ENCODE measurements at regions not wholly inside any gene's neighbourhood (a gene's known extent, or its start where the extent isn't known, plus 50 kb on each side); places are given as distances from the start of the nearest gene placed in this dataset.
"Not testable (repeated sequence)": the region's sequence is repeated elsewhere in the genome, so short reads cannot be mapped to it uniquely, and the experiment has no call there.

DNA sequence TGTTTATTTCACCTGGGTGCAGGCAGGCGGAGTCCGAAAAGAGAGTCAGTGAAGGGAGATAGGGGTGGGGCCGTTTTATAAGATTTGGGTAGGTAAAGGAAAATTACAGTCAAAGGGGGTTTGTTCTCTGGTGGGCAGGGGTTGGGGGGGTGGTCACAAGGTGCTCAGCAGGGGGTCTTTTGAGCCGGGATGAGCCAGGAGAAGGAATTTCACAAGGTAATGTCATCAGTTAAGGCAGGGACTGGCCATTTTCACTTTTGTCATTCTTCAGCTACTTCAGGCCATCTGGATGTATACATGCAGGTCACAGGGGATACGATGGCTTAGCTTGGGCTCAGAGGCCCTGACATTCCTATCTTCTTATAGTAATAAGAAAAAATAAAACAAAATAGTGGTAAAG lies 220.3 kb upstream of the ZNF608 start:
- not testable (repeated sequence) for H3K27me3 ChIP-seq (ENCODE audit: control insufficient read depth in 3 of 3, insufficient read depth in 3 of 3, low read length in 3 of 3); H3K9me3 ChIP-seq (ENCODE audit: control insufficient read depth in 3 of 3, low read length in 3 of 3); H3K27ac ChIP-seq (ENCODE audit: low read depth, low read length); H3K9ac ChIP-seq (ENCODE audit: low read depth in 1 of 3, low read length in 3 of 3); H3K4me1 ChIP-seq (ENCODE audit: control insufficient read depth in 3 of 3, insufficient read depth in 3 of 3, low read length in 3 of 3); H3K4me3 ChIP-seq (ENCODE audit: low read length in 3 of 3); H3K36me3 ChIP-seq (ENCODE audit: control insufficient read depth in 3 of 3, insufficient read depth in 3 of 3, low read length in 3 of 3)

DNA sequence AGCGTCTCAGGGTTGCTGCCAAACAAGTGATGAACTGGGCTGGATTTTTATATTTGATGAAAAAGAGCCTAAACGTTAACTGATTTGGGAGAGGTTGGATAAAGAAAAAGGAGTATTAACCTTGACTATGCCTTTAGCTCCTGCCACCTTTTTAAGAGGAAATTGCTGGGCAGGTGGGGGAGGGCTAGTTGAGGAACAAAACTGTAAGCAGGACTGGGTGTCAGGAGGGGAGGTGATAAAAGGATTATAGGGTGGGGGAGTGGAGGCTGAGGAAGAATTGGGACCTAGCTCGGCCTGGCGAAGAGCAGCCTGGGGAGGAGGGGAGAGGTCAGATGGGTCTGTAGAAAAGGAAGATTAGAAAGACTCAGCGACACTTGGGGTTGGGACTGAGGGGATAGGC lies 223.9 kb upstream of the ZNF608 start:
- H3K27ac ChIP-seq (ENCODE audit: low read depth, low read length); H3K4me3 ChIP-seq (ENCODE audit: low read length in 3 of 3); H3K27me3 ChIP-seq (ENCODE audit: control insufficient read depth in 3 of 3, insufficient read depth in 3 of 3, low read length in 3 of 3); H3K4me1 ChIP-seq (ENCODE audit: control insufficient read depth in 3 of 3, insufficient read depth in 3 of 3, low read length in 3 of 3); H3K9me3 ChIP-seq (ENCODE audit: control insufficient read depth in 3 of 3, low read length in 3 of 3); H3K9ac ChIP-seq (ENCODE audit: low read depth in 1 of 3, low read length in 3 of 3); H3K36me3 ChIP-seq (ENCODE audit: control insufficient read depth in 3 of 3, insufficient read depth in 3 of 3, low read length in 3 of 3): not testable (repeated sequence)

DNA sequence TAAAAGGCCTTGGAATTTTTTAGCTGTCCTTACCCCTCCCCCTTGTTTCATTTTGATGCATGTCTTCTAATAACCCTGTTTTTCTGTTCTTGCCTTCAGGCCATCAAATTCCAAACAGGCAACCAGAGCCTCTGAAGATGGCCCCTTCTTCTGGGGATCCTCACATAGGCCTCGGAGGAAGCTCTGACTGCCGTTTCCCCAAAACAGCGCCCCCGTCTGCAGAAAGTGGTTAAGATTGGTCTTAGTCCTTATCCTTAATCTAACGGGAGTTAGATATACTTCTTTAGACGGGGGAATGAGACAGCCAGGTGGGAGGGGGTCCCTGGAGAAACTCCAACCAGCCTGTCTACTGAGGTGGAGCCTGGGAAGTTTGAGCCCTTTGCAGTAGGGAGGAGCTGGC lies 226.3 kb upstream of the ZNF608 start:
- H3K27ac ChIP-seq (ENCODE audit: low read depth, low read length), result no peak overlapping the region
- H3K9ac ChIP-seq (ENCODE audit: low read depth in 1 of 3, low read length in 3 of 3), result no peak overlapping the region
- no peaks in the 10 kb centered on the region for H3K4me1 ChIP-seq (ENCODE audit: control insufficient read depth in 3 of 3, insufficient read depth in 3 of 3, low read length in 3 of 3)
- no peaks in the 10 kb centered on the region for H3K36me3 ChIP-seq (ENCODE audit: control insufficient read depth in 3 of 3, insufficient read depth in 3 of 3, low read length in 3 of 3)
- no peak overlapping the region for H3K4me3 ChIP-seq (ENCODE audit: low read length in 3 of 3)
- no peaks in the 10 kb centered on the region for H3K27me3 ChIP-seq (ENCODE audit: control insufficient read depth in 3 of 3, insufficient read depth in 3 of 3, low read length in 3 of 3)
- H3K9me3 ChIP-seq (ENCODE audit: control insufficient read depth in 3 of 3, low read length in 3 of 3), result no peaks in the 10 kb centered on the region

DNA sequence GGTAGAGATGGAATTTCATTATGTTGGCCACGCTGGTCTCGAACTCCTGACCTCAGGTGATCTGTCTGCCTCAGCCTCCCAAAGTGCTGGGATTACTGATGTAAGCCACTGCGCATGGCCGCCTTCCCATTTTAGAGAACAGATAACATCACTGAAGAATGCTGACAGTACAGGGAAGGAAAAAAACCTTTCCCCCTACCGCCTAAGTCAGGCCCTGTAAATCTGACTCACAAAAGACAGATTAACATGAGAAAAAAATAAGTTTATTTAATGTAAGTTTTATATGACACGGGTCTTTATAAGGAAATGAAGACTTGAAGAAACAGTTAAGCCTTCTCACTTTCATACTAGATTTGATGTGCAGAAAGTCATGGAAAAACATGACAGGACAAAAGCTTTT lies 227.2 kb upstream of the ZNF608 start:
- no peak overlapping the region for H3K4me3 ChIP-seq (ENCODE audit: low read length in 3 of 3)
- H3K27me3 ChIP-seq (ENCODE audit: control insufficient read depth in 3 of 3, insufficient read depth in 3 of 3, low read length in 3 of 3), result no peaks in the 10 kb centered on the region
- H3K9me3 ChIP-seq (ENCODE audit: control insufficient read depth in 3 of 3, low read length in 3 of 3), result no peaks in the 10 kb centered on the region
- H3K36me3 ChIP-seq (ENCODE audit: control insufficient read depth in 3 of 3, insufficient read depth in 3 of 3, low read length in 3 of 3), result no peaks in the 10 kb centered on the region
- no peak overlapping the region for H3K9ac ChIP-seq (ENCODE audit: low read depth in 1 of 3, low read length in 3 of 3)
- no peaks in the 10 kb centered on the region for H3K4me1 ChIP-seq (ENCODE audit: control insufficient read depth in 3 of 3, insufficient read depth in 3 of 3, low read length in 3 of 3)
- no peak overlapping the region for H3K27ac ChIP-seq (ENCODE audit: low read depth, low read length)

DNA sequence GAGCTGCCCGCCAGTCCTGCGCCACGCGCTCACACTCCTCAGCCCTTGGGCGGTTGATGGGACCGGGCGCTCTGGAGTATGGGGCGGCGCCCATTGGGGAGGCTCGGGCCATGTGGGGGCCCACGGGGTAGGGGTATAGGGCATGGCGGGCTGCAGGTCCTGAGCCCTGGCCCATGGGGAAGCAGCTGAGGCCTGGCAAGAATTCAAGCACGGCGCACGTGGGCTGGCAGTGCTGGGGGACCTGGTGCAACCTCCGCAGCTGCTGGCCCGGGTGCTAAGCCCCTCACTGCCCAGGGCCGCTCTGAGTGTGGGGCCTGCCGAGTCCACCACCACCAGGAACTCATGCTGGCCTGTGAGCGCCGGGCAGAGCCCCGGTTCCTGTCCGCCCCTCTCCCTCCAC lies 229.6 kb upstream of the ZNF608 start:
- no peaks in the 10 kb centered on the region for H3K4me1 ChIP-seq (ENCODE audit: control insufficient read depth in 3 of 3, insufficient read depth in 3 of 3, low read length in 3 of 3)
- no peak overlapping the region for H3K27ac ChIP-seq (ENCODE audit: low read depth, low read length)
- H3K27me3 ChIP-seq (ENCODE audit: control insufficient read depth in 3 of 3, insufficient read depth in 3 of 3, low read length in 3 of 3), result no peaks in the 10 kb centered on the region
- no peak overlapping the region for H3K9ac ChIP-seq (ENCODE audit: low read depth in 1 of 3, low read length in 3 of 3)
- H3K9me3 ChIP-seq (ENCODE audit: control insufficient read depth in 3 of 3, low read length in 3 of 3), result no peaks in the 10 kb centered on the region
- no peak overlapping the region for H3K4me3 ChIP-seq (ENCODE audit: low read length in 3 of 3)
- no peaks in the 10 kb centered on the region for H3K36me3 ChIP-seq (ENCODE audit: control insufficient read depth in 3 of 3, insufficient read depth in 3 of 3, low read length in 3 of 3)

DNA sequence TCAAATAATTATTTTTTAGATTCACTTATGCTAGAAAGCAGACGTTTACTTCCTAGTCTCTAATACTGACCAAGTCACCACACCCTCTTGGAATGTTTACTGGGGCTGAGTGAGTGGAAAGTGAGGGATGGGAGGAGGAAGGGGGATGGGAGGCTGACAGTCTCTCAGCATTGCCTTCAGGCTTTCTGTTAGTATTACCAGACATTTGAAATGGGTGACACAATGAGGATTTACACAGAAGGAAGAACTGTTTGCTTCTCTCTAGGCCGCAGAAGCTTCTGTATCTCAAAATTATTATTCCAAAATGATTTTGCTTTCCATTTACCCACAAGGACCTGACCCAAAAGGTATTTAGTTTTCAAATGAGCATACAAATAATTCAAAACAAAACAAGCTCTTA lies 232.8 kb upstream of the ZNF608 start:
- Histone ChIP-seq H3K27ac (ENCODE audit: low read depth, low read length) (no peak overlapping the region), H3K9ac (ENCODE audit: low read depth in 1 of 3, low read length in 3 of 3) (no peak overlapping the region), H3K9me3 (ENCODE audit: control insufficient read depth in 3 of 3, low read length in 3 of 3) (peaks cover 0 to 4% (median 0%) of the 10 kb centered on the region in 3 donors), H3K36me3 (ENCODE audit: control insufficient read depth in 3 of 3, insufficient read depth in 3 of 3, low read length in 3 of 3) (no peaks in the 10 kb centered on the region), H3K4me3 (ENCODE audit: low read length in 3 of 3) (no peak overlapping the region), H3K4me1 (ENCODE audit: control insufficient read depth in 3 of 3, insufficient read depth in 3 of 3, low read length in 3 of 3) (no peaks in the 10 kb centered on the region), H3K27me3 (ENCODE audit: control insufficient read depth in 3 of 3, insufficient read depth in 3 of 3, low read length in 3 of 3) (no peaks in the 10 kb centered on the region)

DNA sequence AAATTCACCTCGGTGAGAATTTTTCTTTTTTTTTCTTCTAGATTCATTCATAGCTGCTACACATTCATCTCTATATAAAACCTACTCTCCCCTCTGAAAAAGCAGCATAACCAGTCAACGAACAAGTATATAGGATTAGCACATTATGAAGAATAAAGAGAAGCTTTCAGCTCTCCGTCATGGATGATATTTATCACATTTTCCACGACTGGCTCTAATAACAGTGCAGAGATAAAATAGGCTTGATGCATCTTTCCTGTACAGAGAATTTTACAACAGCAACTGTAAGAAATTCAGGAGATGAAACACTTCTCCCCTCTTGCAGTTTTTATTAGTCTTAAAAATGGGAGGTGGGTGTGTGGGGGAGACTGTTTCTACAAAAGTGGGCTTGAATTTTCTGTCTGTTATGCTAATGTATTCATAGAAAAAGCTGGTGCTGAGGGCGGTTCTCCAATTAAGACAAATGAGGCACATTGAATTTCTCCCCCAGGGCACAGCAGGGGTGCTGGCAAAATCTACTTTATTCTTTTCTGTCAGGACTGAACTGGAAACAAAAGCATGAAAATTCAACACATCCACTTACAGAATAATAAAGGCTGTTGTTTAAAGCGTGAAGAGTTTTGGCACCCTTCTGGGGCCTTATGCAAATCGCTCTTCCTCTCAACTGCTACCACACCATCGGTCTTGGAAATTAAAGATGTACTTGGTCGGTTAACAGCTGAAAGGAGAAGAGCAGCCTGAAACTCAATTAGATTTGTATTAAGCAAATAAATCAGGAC lies 233.9 kb upstream of the ZNF608 start:
- no peak overlapping the region for H3K27ac ChIP-seq (ENCODE audit: low read depth, low read length)
- no peak overlapping the region for H3K9ac ChIP-seq (ENCODE audit: low read depth in 1 of 3, low read length in 3 of 3)
- H3K4me1 ChIP-seq (ENCODE audit: control insufficient read depth in 3 of 3, insufficient read depth in 3 of 3, low read length in 3 of 3), result no peaks in the 10 kb centered on the region
- H3K9me3 ChIP-seq (ENCODE audit: control insufficient read depth in 3 of 3, low read length in 3 of 3), result peaks cover 0 to 4% (median 0%) of the 10 kb centered on the region in 3 donors
- no peaks in the 10 kb centered on the region for H3K27me3 ChIP-seq (ENCODE audit: control insufficient read depth in 3 of 3, insufficient read depth in 3 of 3, low read length in 3 of 3)
- H3K4me3 ChIP-seq (ENCODE audit: low read length in 3 of 3), result no peak overlapping the region
- H3K36me3 ChIP-seq (ENCODE audit: control insufficient read depth in 3 of 3, insufficient read depth in 3 of 3, low read length in 3 of 3), result no peaks in the 10 kb centered on the region

DNA sequence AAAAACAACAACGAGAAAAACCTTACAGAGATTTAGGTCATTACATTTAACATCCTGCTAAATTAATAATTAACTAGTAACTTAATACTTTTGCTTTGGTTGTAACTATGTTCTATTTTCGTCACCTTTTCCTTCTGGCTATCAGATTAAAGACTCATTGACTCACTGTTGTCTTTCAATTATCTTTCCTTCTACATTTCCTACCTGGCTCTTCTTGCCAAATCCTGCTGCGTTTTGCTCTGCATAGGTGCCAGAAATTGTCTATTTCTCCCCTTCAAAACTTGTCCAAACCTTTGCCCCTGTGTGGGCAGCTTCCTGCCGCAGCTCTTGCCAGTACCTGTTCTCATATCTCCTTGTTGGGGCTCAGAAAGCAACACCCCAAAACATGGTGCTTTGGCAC lies 235.5 kb upstream of the ZNF608 start:
- H3K4me3 ChIP-seq (ENCODE audit: low read length in 3 of 3), result no peak overlapping the region
- H3K4me1 ChIP-seq (ENCODE audit: control insufficient read depth in 3 of 3, insufficient read depth in 3 of 3, low read length in 3 of 3), result no peaks in the 10 kb centered on the region
- no peak overlapping the region for H3K27ac ChIP-seq (ENCODE audit: low read depth, low read length)
- peaks cover 0 to 4% (median 0%) of the 10 kb centered on the region in 3 donors for H3K9me3 ChIP-seq (ENCODE audit: control insufficient read depth in 3 of 3, low read length in 3 of 3)
- no peaks in the 10 kb centered on the region for H3K27me3 ChIP-seq (ENCODE audit: control insufficient read depth in 3 of 3, insufficient read depth in 3 of 3, low read length in 3 of 3)
- no peaks in the 10 kb centered on the region for H3K36me3 ChIP-seq (ENCODE audit: control insufficient read depth in 3 of 3, insufficient read depth in 3 of 3, low read length in 3 of 3)
- no peak overlapping the region for H3K9ac ChIP-seq (ENCODE audit: low read depth in 1 of 3, low read length in 3 of 3)

DNA sequence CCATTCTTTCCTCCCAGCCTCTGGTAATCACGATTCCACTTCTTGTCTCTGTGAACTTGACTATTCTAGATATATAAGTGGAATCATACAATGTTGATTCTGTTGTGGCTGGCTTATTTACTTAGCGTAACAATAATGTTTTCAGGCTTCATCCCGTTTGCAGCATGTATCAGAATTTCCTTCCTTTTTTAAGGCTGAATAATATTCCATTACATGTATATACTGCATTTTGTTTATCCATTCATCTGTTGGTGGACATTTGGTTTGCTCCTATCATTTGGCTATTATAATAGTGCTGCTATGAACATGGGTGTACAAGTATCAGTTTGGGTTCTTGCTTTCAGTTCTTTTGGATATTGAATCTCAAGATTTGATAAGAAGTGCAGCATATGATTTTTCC lies 239.7 kb upstream of the ZNF608 start:
- Histone ChIP-seq H3K27me3 (ENCODE audit: control insufficient read depth in 3 of 3, insufficient read depth in 3 of 3, low read length in 3 of 3) (no peaks in the 10 kb centered on the region), H3K4me1 (ENCODE audit: control insufficient read depth in 3 of 3, insufficient read depth in 3 of 3, low read length in 3 of 3) (no peaks in the 10 kb centered on the region), H3K36me3 (ENCODE audit: control insufficient read depth in 3 of 3, insufficient read depth in 3 of 3, low read length in 3 of 3) (no peaks in the 10 kb centered on the region), H3K9me3 (ENCODE audit: control insufficient read depth in 3 of 3, low read length in 3 of 3) (peaks cover 0 to 4% (median 0%) of the 10 kb centered on the region in 3 donors), H3K9ac (ENCODE audit: low read depth in 1 of 3, low read length in 3 of 3) (no peak overlapping the region), H3K27ac (ENCODE audit: low read depth, low read length) (no peak overlapping the region), H3K4me3 (ENCODE audit: low read length in 3 of 3) (no peak overlapping the region)

DNA sequence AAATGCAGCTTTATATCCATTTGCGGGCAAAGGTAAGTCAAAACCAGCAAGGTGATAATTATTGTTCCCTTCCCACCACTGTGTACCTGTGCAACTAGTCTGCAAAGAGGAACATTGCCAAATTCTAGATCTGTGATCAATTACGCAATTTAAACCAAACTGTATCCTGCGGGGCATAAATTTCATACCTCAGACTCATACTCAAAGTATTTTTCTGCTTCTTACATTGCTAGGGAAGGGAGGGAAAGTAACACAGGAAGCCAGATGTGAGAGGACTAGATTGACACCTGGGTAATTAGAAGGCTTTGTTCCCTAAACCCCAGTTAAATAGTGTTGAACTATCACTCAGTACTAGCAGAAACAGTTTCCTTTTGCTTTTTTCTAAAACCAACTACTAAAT lies 240.2 kb upstream of the ZNF608 start:
- Histone ChIP-seq H3K9ac (ENCODE audit: low read depth in 1 of 3, low read length in 3 of 3) (no peak overlapping the region), H3K36me3 (ENCODE audit: control insufficient read depth in 3 of 3, insufficient read depth in 3 of 3, low read length in 3 of 3) (no peaks in the 10 kb centered on the region), H3K4me3 (ENCODE audit: low read length in 3 of 3) (no peak overlapping the region), H3K27me3 (ENCODE audit: control insufficient read depth in 3 of 3, insufficient read depth in 3 of 3, low read length in 3 of 3) (no peaks in the 10 kb centered on the region), H3K9me3 (ENCODE audit: control insufficient read depth in 3 of 3, low read length in 3 of 3) (peaks cover 0 to 4% (median 0%) of the 10 kb centered on the region in 3 donors), H3K4me1 (ENCODE audit: control insufficient read depth in 3 of 3, insufficient read depth in 3 of 3, low read length in 3 of 3) (no peaks in the 10 kb centered on the region), H3K27ac (ENCODE audit: low read depth, low read length) (no peak overlapping the region)
